ENCODE measurements at regions not wholly inside any gene's neighbourhood (a gene's known extent, or its start where the extent isn't known, plus 50 kb on each side); places are given as distances from the start of the nearest gene placed in this dataset.

DNA sequence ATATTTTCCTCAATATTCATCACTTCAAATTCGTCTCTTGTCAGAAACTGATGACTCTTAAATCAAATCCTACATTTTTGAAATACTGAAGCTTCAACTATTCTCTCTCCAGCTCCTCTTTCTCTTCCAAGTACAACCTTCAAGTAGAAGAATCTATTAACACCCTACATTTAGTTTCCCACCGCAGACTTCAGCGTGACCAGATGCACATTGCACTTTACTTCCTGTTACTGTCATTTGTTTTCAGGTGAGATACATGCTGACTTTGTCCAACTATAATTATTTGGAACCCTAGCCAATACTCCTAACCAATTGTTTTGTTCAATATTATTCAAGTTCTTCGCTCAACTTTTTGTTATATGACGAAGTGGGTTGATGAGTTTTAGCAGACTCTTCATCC is 116.0 kb downstream of the MRPL39 start:
- no peaks in the 10 kb centered on the region for H3K9me2 ChIP-seq (ENCODE audit: insufficient read depth, low read length)
- H3K4me3 ChIP-seq (ENCODE audit: low read length): no peak overlapping the region
- no peak overlapping the region for H3K9ac ChIP-seq (ENCODE audit: low read length)
- no peak overlapping the region for H3K27ac ChIP-seq (ENCODE audit: low read length)
- H4K20me1 ChIP-seq (ENCODE audit: insufficient read depth): no peaks in the 10 kb centered on the region
- no peak overlapping the region for H2AFZ ChIP-seq (ENCODE audit: low read depth, low read length)
- H3K9me3 ChIP-seq (ENCODE audit: low read length): no peaks in the 10 kb centered on the region
- no peaks in the 10 kb centered on the region for H3K36me3 ChIP-seq (ENCODE audit: insufficient read depth, low read length)
- H3K27me3 ChIP-seq (ENCODE audit: insufficient read depth, low read depth, low read length): no peaks in the 10 kb centered on the region
- H3K4me2 ChIP-seq (ENCODE audit: low read length): no peak overlapping the region
- no peak for TF ChIP-seq MXI1 (conservative IDR thresholded peaks at IDR 0.05; ENCODE audit: poor library complexity, severe bottlenecking)
- TF ChIP-seq, protein P1, sequence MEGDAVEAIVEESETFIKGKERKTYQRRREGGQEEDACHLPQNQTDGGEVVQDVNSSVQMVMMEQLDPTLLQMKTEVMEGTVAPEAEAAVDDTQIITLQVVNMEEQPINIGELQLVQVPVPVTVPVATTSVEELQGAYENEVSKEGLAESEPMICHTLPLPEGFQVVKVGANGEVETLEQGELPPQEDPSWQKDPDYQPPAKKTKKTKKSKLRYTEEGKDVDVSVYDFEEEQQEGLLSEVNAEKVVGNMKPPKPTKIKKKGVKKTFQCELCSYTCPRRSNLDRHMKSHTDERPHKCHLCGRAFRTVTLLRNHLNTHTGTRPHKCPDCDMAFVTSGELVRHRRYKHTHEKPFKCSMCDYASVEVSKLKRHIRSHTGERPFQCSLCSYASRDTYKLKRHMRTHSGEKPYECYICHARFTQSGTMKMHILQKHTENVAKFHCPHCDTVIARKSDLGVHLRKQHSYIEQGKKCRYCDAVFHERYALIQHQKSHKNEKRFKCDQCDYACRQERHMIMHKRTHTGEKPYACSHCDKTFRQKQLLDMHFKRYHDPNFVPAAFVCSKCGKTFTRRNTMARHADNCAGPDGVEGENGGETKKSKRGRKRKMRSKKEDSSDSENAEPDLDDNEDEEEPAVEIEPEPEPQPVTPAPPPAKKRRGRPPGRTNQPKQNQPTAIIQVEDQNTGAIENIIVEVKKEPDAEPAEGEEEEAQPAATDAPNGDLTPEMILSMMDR (IDR thresholded peaks at IDR 0.05; ENCODE audit: poor library complexity, severe bottlenecking): no peak
- no peak for TF ChIP-seq RAD21 (conservative IDR thresholded peaks at IDR 0.05)
- no peak for TF ChIP-seq EZH2 (IDR thresholded peaks at IDR 0.05; ENCODE audit: borderline replicate concordance, insufficient read depth, low read length, poor library complexity, severe bottlenecking)
- TF ChIP-seq SMC3 (conservative IDR thresholded peaks at IDR 0.05; ENCODE audit: poor library complexity): no peak
- TF ChIP-seq TAF1 (IDR thresholded peaks at IDR 0.05; ENCODE audit: low read depth): no peak
- no peak for TF ChIP-seq POLR2AphosphoS5 (IDR thresholded peaks at IDR 0.05)
- no peak for TF ChIP-seq EP300 (conservative IDR thresholded peaks at IDR 0.05; ENCODE audit: poor library complexity, severe bottlenecking)
- TF ChIP-seq, protein P2, sequence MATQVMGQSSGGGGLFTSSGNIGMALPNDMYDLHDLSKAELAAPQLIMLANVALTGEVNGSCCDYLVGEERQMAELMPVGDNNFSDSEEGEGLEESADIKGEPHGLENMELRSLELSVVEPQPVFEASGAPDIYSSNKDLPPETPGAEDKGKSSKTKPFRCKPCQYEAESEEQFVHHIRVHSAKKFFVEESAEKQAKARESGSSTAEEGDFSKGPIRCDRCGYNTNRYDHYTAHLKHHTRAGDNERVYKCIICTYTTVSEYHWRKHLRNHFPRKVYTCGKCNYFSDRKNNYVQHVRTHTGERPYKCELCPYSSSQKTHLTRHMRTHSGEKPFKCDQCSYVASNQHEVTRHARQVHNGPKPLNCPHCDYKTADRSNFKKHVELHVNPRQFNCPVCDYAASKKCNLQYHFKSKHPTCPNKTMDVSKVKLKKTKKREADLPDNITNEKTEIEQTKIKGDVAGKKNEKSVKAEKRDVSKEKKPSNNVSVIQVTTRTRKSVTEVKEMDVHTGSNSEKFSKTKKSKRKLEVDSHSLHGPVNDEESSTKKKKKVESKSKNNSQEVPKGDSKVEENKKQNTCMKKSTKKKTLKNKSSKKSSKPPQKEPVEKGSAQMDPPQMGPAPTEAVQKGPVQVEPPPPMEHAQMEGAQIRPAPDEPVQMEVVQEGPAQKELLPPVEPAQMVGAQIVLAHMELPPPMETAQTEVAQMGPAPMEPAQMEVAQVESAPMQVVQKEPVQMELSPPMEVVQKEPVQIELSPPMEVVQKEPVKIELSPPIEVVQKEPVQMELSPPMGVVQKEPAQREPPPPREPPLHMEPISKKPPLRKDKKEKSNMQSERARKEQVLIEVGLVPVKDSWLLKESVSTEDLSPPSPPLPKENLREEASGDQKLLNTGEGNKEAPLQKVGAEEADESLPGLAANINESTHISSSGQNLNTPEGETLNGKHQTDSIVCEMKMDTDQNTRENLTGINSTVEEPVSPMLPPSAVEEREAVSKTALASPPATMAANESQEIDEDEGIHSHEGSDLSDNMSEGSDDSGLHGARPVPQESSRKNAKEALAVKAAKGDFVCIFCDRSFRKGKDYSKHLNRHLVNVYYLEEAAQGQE (IDR thresholded peaks at IDR 0.05; ENCODE audit: borderline replicate concordance): no peak
- H3K79me2 ChIP-seq (replicated peaks; ENCODE audit: insufficient read depth, low read length): no peaks in the 10 kb centered on the region
- no peaks in the 10 kb centered on the region for H3F3A ChIP-seq (ENCODE audit: insufficient read depth, low read length, poor library complexity, severe bottlenecking)

DNA sequence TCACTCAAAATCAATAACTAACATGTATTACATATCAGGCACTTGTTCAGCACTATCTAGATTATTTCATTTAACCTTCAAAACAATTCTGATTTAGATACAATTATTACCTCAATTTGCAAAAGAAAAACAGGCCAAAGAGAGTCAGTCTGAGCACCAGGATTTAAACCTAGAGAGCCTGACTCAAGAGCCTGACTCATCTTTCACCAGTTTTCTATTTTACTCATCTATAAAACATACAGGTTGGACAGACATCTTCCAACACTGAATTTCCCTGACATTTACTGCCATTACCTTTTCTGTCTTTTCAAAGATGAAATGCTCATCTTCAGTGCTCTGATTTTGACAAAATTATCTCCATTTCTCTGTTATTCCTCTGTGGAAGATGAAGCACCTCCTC is 116.5 kb downstream of the MRPL39 start:
- Histone ChIP-seq H3K36me3 (ENCODE audit: insufficient read depth, low read length) (no peaks in the 10 kb centered on the region), H3K27me3 (ENCODE audit: insufficient read depth, low read depth, low read length) (no peaks in the 10 kb centered on the region), H3K4me3 (ENCODE audit: low read length) (no peak overlapping the region), H4K20me1 (ENCODE audit: insufficient read depth) (no peaks in the 10 kb centered on the region), H2AFZ (ENCODE audit: low read depth, low read length) (no peak overlapping the region), H3K9me2 (ENCODE audit: insufficient read depth, low read length) (no peaks in the 10 kb centered on the region), H3K4me2 (ENCODE audit: low read length) (no peak overlapping the region), H3K79me2 (replicated peaks; ENCODE audit: insufficient read depth, low read length) (no peaks in the 10 kb centered on the region), H3F3A (ENCODE audit: insufficient read depth, low read length, poor library complexity, severe bottlenecking) (no peaks in the 10 kb centered on the region), H3K27ac (ENCODE audit: low read length) (no peak overlapping the region), H3K9me3 (ENCODE audit: low read length) (no peaks in the 10 kb centered on the region), H3K9ac (ENCODE audit: low read length) (no peak overlapping the region)
- no peak for TF ChIP-seq POLR2AphosphoS5 (IDR thresholded peaks at IDR 0.05)
- TF ChIP-seq, protein P1 (IDR thresholded peaks at IDR 0.05; ENCODE audit: poor library complexity, severe bottlenecking): no peak
- no peak for TF ChIP-seq MXI1 (conservative IDR thresholded peaks at IDR 0.05; ENCODE audit: poor library complexity, severe bottlenecking)
- no peak for TF ChIP-seq SMC3 (conservative IDR thresholded peaks at IDR 0.05; ENCODE audit: poor library complexity)
- no peak for TF ChIP-seq EP300 (conservative IDR thresholded peaks at IDR 0.05; ENCODE audit: poor library complexity, severe bottlenecking)
- TF ChIP-seq, protein P2 (IDR thresholded peaks at IDR 0.05; ENCODE audit: borderline replicate concordance): no peak
- no peak for TF ChIP-seq RAD21 (conservative IDR thresholded peaks at IDR 0.05)
- no peak for TF ChIP-seq TAF1 (IDR thresholded peaks at IDR 0.05; ENCODE audit: low read depth)
- TF ChIP-seq EZH2 (IDR thresholded peaks at IDR 0.05; ENCODE audit: borderline replicate concordance, insufficient read depth, low read length, poor library complexity, severe bottlenecking): no peak

Data from neural cell (in vitro differentiated cells).